Activated CD8-positive, alpha-beta memory T cell treated with anti-CD3 and anti-CD28 coated beads, Interleukin-2, amount 10 ng/mL, durations not matched to agents 7 days and 5 days (primary cell): ENCODE measurements at regions not wholly inside any gene's neighbourhood (a gene's known extent, or its start where the extent isn't known, plus 50 kb on each side); places are given as distances from the start of the nearest gene placed in this dataset.

Source experiments
- ATAC-seq: fragments of 150-1000 bp; cut with Tn5 transposase; one replicate; pipeline ENCODE4 v1.10.0; 2021; ENCODE audit warnings: moderate library complexity
- CTCF ChIA-PET: fragments of 350-600 bp; sonication (Branson Sonifier 250); formaldehyde crosslinking; loops from one replicate; lab custom pipeline; 2021; ENCODE audit warnings: antibody characterized with exemption; lab: Charles Lee
- DNase-seq: peaks from one replicate; pipeline ENCODE4 v3.0.0-alpha.2; 2020
- H3K27ac Mint-ChIP-seq: one replicate; pipeline ENCODE4 v1.8.0; 2021; ENCODE audit warnings: mild to moderate bottlenecking, mixed read lengths
- H3K27me3 Mint-ChIP-seq: one replicate; pipeline ENCODE4 v1.8.0; 2021; ENCODE audit warnings: mixed read lengths
- H3K36me3 Mint-ChIP-seq: one replicate; pipeline ENCODE4 v1.8.0; 2021; ENCODE audit warnings: mild to moderate bottlenecking, mixed read lengths
- H3K4me1 Mint-ChIP-seq: one replicate; pipeline ENCODE4 v1.8.0; 2021; ENCODE audit warnings: mixed read lengths
- H3K4me3 Mint-ChIP-seq: one replicate; pipeline ENCODE4 v1.8.0; 2021; ENCODE audit warnings: mild to moderate bottlenecking, moderate library complexity, mixed read lengths
- H3K9me3 Mint-ChIP-seq: one replicate; pipeline ENCODE4 v1.8.0; 2022; ENCODE audit warnings: low read depth, mixed read lengths

GRCh38 chr11:13110929-13111812 is 102.1 kb downstream of the RASSF10 start:
- Mint-ChIP-seq H3K4me3 (no peak overlapping the region), H3K27ac (no peak overlapping the region), H3K27me3 (peaks cover 21% of the 10 kb centered on the region), H3K36me3 (peaks cover 1% of the 10 kb centered on the region), H3K9me3 (peaks cover 4% of the 10 kb centered on the region), H3K4me1 (peaks cover 16% of the 10 kb centered on the region)
- ATAC-seq (no peak), DNase-seq (no peak)
- CTCF ChIA-PET = no interaction called here

- H3K9me3 Mint-ChIP-seq = peaks cover 4% of the 10 kb centered on the region
- no peak overlapping the region for H3K4me3 Mint-ChIP-seq
- peaks cover 21% of the 10 kb centered on the region for H3K27me3 Mint-ChIP-seq
- CTCF ChIA-PET = no interaction called here
- ATAC-seq (no peak), DNase-seq (no peak)
- H3K36me3 Mint-ChIP-seq = peaks cover 1% of the 10 kb centered on the region
- no peak overlapping the region for H3K27ac Mint-ChIP-seq
- peaks cover 16% of the 10 kb centered on the region for H3K4me1 Mint-ChIP-seq
These were observed 102.7 kb downstream of the RASSF10 start for GRCh38 chr11:13111813-13112130.

- CTCF ChIA-PET = no interaction called here
- DNase-seq = no peak
- H3K4me3 Mint-ChIP-seq = no peak overlapping the region
- H3K9me3 Mint-ChIP-seq = no peaks in the 10 kb centered on the region
- no peaks in the 10 kb centered on the region for H3K36me3 Mint-ChIP-seq
- no peak for ATAC-seq
- peaks cover 26% of the 10 kb centered on the region for H3K27me3 Mint-ChIP-seq
- no peak overlapping the region for H3K27ac Mint-ChIP-seq
- H3K4me1 Mint-ChIP-seq = peaks cover 16% of the 10 kb centered on the region
These were observed 105.7 kb downstream of the RASSF10 start for GRCh38 chr11:13114566-13115379.

GRCh38 chr11:13115380-13115675 is 106.2 kb downstream of the RASSF10 start:
- no peak for ATAC-seq
- peaks cover 29% of the 10 kb centered on the region for H3K27me3 Mint-ChIP-seq
- CTCF ChIA-PET = no interaction called here
- no peaks in the 10 kb centered on the region for H3K9me3 Mint-ChIP-seq
- no peaks in the 10 kb centered on the region for H3K36me3 Mint-ChIP-seq
- H3K27ac Mint-ChIP-seq = no peak overlapping the region
- no peak for DNase-seq
- no peak overlapping the region for H3K4me3 Mint-ChIP-seq
- peaks cover 16% of the 10 kb centered on the region for H3K4me1 Mint-ChIP-seq

GRCh38 chr11:13116491-13116890 is 107.4 kb downstream of the RASSF10 start:
- CTCF ChIA-PET = no interaction called here
- H3K27ac Mint-ChIP-seq = no peak overlapping the region
- H3K36me3 Mint-ChIP-seq = no peaks in the 10 kb centered on the region
- H3K27me3 Mint-ChIP-seq = peaks cover 33% of the 10 kb centered on the region
- ATAC-seq (no peak), DNase-seq (no peak)
- peaks cover 13% of the 10 kb centered on the region for H3K4me1 Mint-ChIP-seq
- H3K4me3 Mint-ChIP-seq = no peak overlapping the region
- H3K9me3 Mint-ChIP-seq = no peaks in the 10 kb centered on the region

GRCh38 chr11:13117344-13117743 is 108.2 kb downstream of the RASSF10 start:
- no peak overlapping the region for H3K4me3 Mint-ChIP-seq
- no peaks in the 10 kb centered on the region for H3K36me3 Mint-ChIP-seq
- no peaks in the 10 kb centered on the region for H3K9me3 Mint-ChIP-seq
- DNase-seq = no peak
- no peak for ATAC-seq
- H3K4me1 Mint-ChIP-seq = peaks cover 6% of the 10 kb centered on the region
- CTCF ChIA-PET = no interaction called here
- peaks cover 32% of the 10 kb centered on the region for H3K27me3 Mint-ChIP-seq
- no peak overlapping the region for H3K27ac Mint-ChIP-seq

- Mint-ChIP-seq H3K27me3 (peaks cover 38% of the 10 kb centered on the region), H3K4me1 (no peaks in the 10 kb centered on the region), H3K9me3 (no peaks in the 10 kb centered on the region), H3K36me3 (no peaks in the 10 kb centered on the region), H3K4me3 (no peak overlapping the region), H3K27ac (no peak overlapping the region)
- CTCF ChIA-PET = no interaction called here
- ATAC-seq = no peak
- DNase-seq = no peak
These were observed 109.1 kb downstream of the RASSF10 start for GRCh38 chr11:13118194-13118593.

GRCh38 chr11:13118650-13119049 is 109.5 kb downstream of the RASSF10 start:
- CTCF ChIA-PET = no interaction called here
- DNase-seq (no peak), ATAC-seq (no peak)
- no peak overlapping the region for H3K27ac Mint-ChIP-seq
- no peaks in the 10 kb centered on the region for H3K9me3 Mint-ChIP-seq
- H3K27me3 Mint-ChIP-seq = peaks cover 42% of the 10 kb centered on the region
- no peak overlapping the region for H3K4me3 Mint-ChIP-seq
- H3K36me3 Mint-ChIP-seq = no peaks in the 10 kb centered on the region
- H3K4me1 Mint-ChIP-seq = no peaks in the 10 kb centered on the region

GRCh38 chr11:13119361-13119760 is 110.2 kb downstream of the RASSF10 start:
- no peak overlapping the region for H3K4me3 Mint-ChIP-seq
- H3K4me1 Mint-ChIP-seq = no peaks in the 10 kb centered on the region
- DNase-seq = no peak
- H3K27ac Mint-ChIP-seq = no peak overlapping the region
- no peak for ATAC-seq
- H3K36me3 Mint-ChIP-seq = no peaks in the 10 kb centered on the region
- CTCF ChIA-PET = no interaction called here
- H3K9me3 Mint-ChIP-seq = no peaks in the 10 kb centered on the region
- peaks cover 47% of the 10 kb centered on the region for H3K27me3 Mint-ChIP-seq

- no peaks in the 10 kb centered on the region for H3K9me3 Mint-ChIP-seq
- peaks cover 54% of the 10 kb centered on the region for H3K27me3 Mint-ChIP-seq
- no peaks in the 10 kb centered on the region for H3K4me1 Mint-ChIP-seq
- ATAC-seq = no peak
- H3K36me3 Mint-ChIP-seq = no peaks in the 10 kb centered on the region
- no peak for DNase-seq
- H3K27ac Mint-ChIP-seq = no peak overlapping the region
- H3K4me3 Mint-ChIP-seq = no peak overlapping the region
- CTCF ChIA-PET = interaction anchor here (0.5 kb wide), 1 partner anchor 382 kb away, joined by 3 read pairs; no protein-coding TSS in a partner anchor
These were observed 110.9 kb downstream of the RASSF10 start for GRCh38 chr11:13119941-13120520.

- H3K27ac Mint-ChIP-seq = no peak overlapping the region
- CTCF ChIA-PET = interaction anchor here (0.5 kb wide), 1 partner anchor 383 kb away, joined by 3 read pairs; no protein-coding TSS in a partner anchor
- no peaks in the 10 kb centered on the region for H3K9me3 Mint-ChIP-seq
- DNase-seq (no peak), ATAC-seq (no peak)
- no peak overlapping the region for H3K4me3 Mint-ChIP-seq
- peaks cover 52% of the 10 kb centered on the region for H3K27me3 Mint-ChIP-seq
- H3K36me3 Mint-ChIP-seq = no peaks in the 10 kb centered on the region
- H3K4me1 Mint-ChIP-seq = no peaks in the 10 kb centered on the region
These were observed 111.6 kb downstream of the RASSF10 start for GRCh38 chr11:13120691-13121090.

- peaks cover 53% of the 10 kb centered on the region for H3K27me3 Mint-ChIP-seq
- CTCF ChIA-PET = no interaction called here
These were observed 117.3 kb downstream of the RASSF10 start for GRCh38 chr11:13126430-13126829.

GRCh38 chr11:13127161-13127560 is 118.0 kb downstream of the RASSF10 start:
- H3K4me3 Mint-ChIP-seq = no peak overlapping the region
- no peak overlapping the region for H3K27ac Mint-ChIP-seq
- no peaks in the 10 kb centered on the region for H3K9me3 Mint-ChIP-seq
- H3K27me3 Mint-ChIP-seq = peaks cover 55% of the 10 kb centered on the region
- CTCF ChIA-PET = no interaction called here
- no peaks in the 10 kb centered on the region for H3K36me3 Mint-ChIP-seq
- no peak for DNase-seq
- H3K4me1 Mint-ChIP-seq = peaks cover 2% of the 10 kb centered on the region
- no peak for ATAC-seq

More at GRCh38 chr11:13126430-13126829, 117.3 kb downstream of the RASSF10 start:
- ATAC-seq (no peak), DNase-seq (no peak)
- Mint-ChIP-seq H3K27ac (no peak overlapping the region), H3K36me3 (no peaks in the 10 kb centered on the region), H3K4me1 (peaks cover 1% of the 10 kb centered on the region), H3K4me3 (no peak overlapping the region), H3K9me3 (no peaks in the 10 kb centered on the region)
